NCI-H1105 treated with DMSO at 0.1 percent for 48 hours (cell line): ENCODE measurements at regions not wholly inside any gene's neighbourhood (a gene's known extent, or its start where the extent isn't known, plus 50 kb on each side); places are given as distances from the start of the nearest gene placed in this dataset.
"Not testable (repeated sequence)": the region's sequence is repeated elsewhere in the genome, so short reads cannot be mapped to it uniquely, and the experiment has no call there.

Experiments
- DNase-seq: peaks from one replicate; lab custom pipeline; 2025; lab: John Stamatoyannopoulos, UW

GRCh38 chr3:137116619-137117018 lies 158.8 kb downstream of the IL20RB start:
- DNase-seq, result no peak

GRCh38 chr3:137121704-137122314 lies 164.0 kb downstream of the IL20RB start:
- peak; percentile 61 for DNase-seq

GRCh38 chr3:137131081-137131480 lies 173.3 kb downstream of the IL20RB start:
- no peak for DNase-seq

GRCh38 chr3:137134431-137134830 lies 176.6 kb downstream of the IL20RB start:
- no peak for DNase-seq

GRCh38 chr3:137148406-137148805 lies 190.6 kb downstream of the IL20RB start:
- DNase-seq, result no peak

- no peak for DNase-seq
Observed at GRCh38 chr3:137148917-137149316, 191.1 kb downstream of the IL20RB start.

GRCh38 chr3:137150825-137151224 lies 193.0 kb downstream of the IL20RB start:
- no peak for DNase-seq

GRCh38 chr3:137153046-137153445 lies 195.3 kb downstream of the IL20RB start:
- not testable (repeated sequence) for DNase-seq

GRCh38 chr3:137163241-137163871 lies 205.6 kb downstream of the IL20RB start:
- no peak for DNase-seq

- no peak for DNase-seq
Observed at GRCh38 chr3:137163958-137164357, 206.2 kb downstream of the IL20RB start.

GRCh38 chr3:137165117-137165806 lies 207.5 kb downstream of the IL20RB start:
- DNase-seq, result no peak

GRCh38 chr3:137171834-137172603 lies 214.2 kb downstream of the IL20RB start:
- DNase-seq, result no peak

GRCh38 chr3:137172728-137173127 lies 214.9 kb downstream of the IL20RB start:
- DNase-seq, result no peak

GRCh38 chr3:137174514-137174913 lies 216.7 kb downstream of the IL20RB start:
- DNase-seq, result no peak

GRCh38 chr3:137180220-137180619 lies 222.4 kb downstream of the IL20RB start:
- no peak for DNase-seq

GRCh38 chr3:137191133-137191923 lies 233.5 kb downstream of the IL20RB start:
- DNase-seq, result no peak

- no peak for DNase-seq
Observed at GRCh38 chr3:137191951-137192350, 234.2 kb downstream of the IL20RB start.

GRCh38 chr3:137194301-137194700 lies 236.5 kb downstream of the IL20RB start:
- no peak for DNase-seq

- not testable (repeated sequence) for DNase-seq
Observed at GRCh38 chr3:137198374-137198773, 240.6 kb downstream of the IL20RB start.

GRCh38 chr3:137199678-137200077 lies 241.9 kb downstream of the IL20RB start:
- DNase-seq, result no peak

- no peak for DNase-seq
Observed at GRCh38 chr3:137201066-137201465, 243.3 kb downstream of the IL20RB start.

- no peak for DNase-seq
Observed at GRCh38 chr3:137202941-137203340, 245.2 kb downstream of the IL20RB start.
